ENCODE measurements at regions not wholly inside any gene's neighbourhood (a gene's known extent, or its start where the extent isn't known, plus 50 kb on each side); places are given as distances from the start of the nearest gene placed in this dataset.

- H3K36me3 Mint-ChIP-seq, result no peaks in the 10 kb centered on the region
- no CpG with 5 or more reads among the region's 2 CpGs for WGBS (ENCODE audit: insufficient coverage)
These were observed 203.5 kb upstream of the E2F8 start for GRCh38 chr11:19444231-19444630.

GRCh38 chr11:19442554-19442910 is 201.8 kb upstream of the E2F8 start:
- TF ChIP-seq CTCF (IDR thresholded peaks at IDR 0.05), result no peak
- Histone ChIP-seq H3K4me1 (ENCODE audit: control insufficient read depth in 1 of 2, insufficient read depth in 2 of 2, low read length in 2 of 2) (no peaks in the 10 kb centered on the region), H3K4me2 (replicated peaks; ENCODE audit: extremely low read depth, low read length, poor library complexity, severe bottlenecking) (no peak overlapping the region), H3K9me3 (replicated peaks in 1 of 2; ENCODE audit: control insufficient read depth in 1 of 2, insufficient read depth in 1 of 2, low read length in 2 of 2) (no peaks in the 10 kb centered on the region), H3K36me3 (replicated peaks in 1 of 2; ENCODE audit: control insufficient read depth in 1 of 2, insufficient read depth in 2 of 2, low read length in 2 of 2) (no peaks in the 10 kb centered on the region), H3K4me3 (replicated peaks in 1 of 3; ENCODE audit: low read depth in 2 of 3, low read length in 3 of 3) (no peak overlapping the region), H3K27me3 (ENCODE audit: control insufficient read depth in 2 of 2, insufficient read depth in 2 of 2, low read length in 2 of 2) (no peaks in the 10 kb centered on the region), H3K9ac (ENCODE audit: insufficient read depth, low read length, poor library complexity, severe bottlenecking) (no peak overlapping the region), H3K79me2 (ENCODE audit: insufficient read depth, low read length) (no peaks in the 10 kb centered on the region), H3K27ac (ENCODE audit: low read depth in 1 of 2, low read length in 2 of 2) (no peak overlapping the region), H4K20me1 (ENCODE audit: insufficient read depth, low read length) (no peaks in the 10 kb centered on the region), H2AFZ (ENCODE audit: insufficient read depth, low read depth, low read length, poor library complexity, severe bottlenecking) (no peak overlapping the region)
- no peak overlapping the region for H3K4me3 Mint-ChIP-seq
- H3K9me3 Mint-ChIP-seq, result peaks cover 0 to 6% (median 0%) of the 10 kb centered on the region in 7 donors
- H3K4me1 Mint-ChIP-seq, result no peaks in the 10 kb centered on the region
- no peaks in the 10 kb centered on the region for H3K36me3 Mint-ChIP-seq
- H3K27me3 Mint-ChIP-seq (ENCODE audit: low read depth in 3 of 3), result peaks cover 0 to 5% (median 2%) of the 10 kb centered on the region in 3 donors
- intact Hi-C loops (cut with micrococcal nuclease), result no loop called here
- H3K27ac Mint-ChIP-seq, result no peak overlapping the region
- DNase-seq, result no peak

More at GRCh38 chr11:19444231-19444630, 203.5 kb upstream of the E2F8 start:
- Histone ChIP-seq H3K27me3 (ENCODE audit: control insufficient read depth in 2 of 2, insufficient read depth in 2 of 2, low read length in 2 of 2) (no peaks in the 10 kb centered on the region), H3K4me2 (replicated peaks; ENCODE audit: extremely low read depth, low read length, poor library complexity, severe bottlenecking) (no peak overlapping the region), H3K36me3 (replicated peaks in 1 of 2; ENCODE audit: control insufficient read depth in 1 of 2, insufficient read depth in 2 of 2, low read length in 2 of 2) (no peaks in the 10 kb centered on the region), H3K4me3 (replicated peaks in 1 of 3; ENCODE audit: low read depth in 2 of 3, low read length in 3 of 3) (no peak overlapping the region), H3K4me1 (ENCODE audit: control insufficient read depth in 1 of 2, insufficient read depth in 2 of 2, low read length in 2 of 2) (no peaks in the 10 kb centered on the region), H4K20me1 (ENCODE audit: insufficient read depth, low read length) (no peaks in the 10 kb centered on the region), H3K9ac (ENCODE audit: insufficient read depth, low read length, poor library complexity, severe bottlenecking) (no peak overlapping the region), H2AFZ (ENCODE audit: insufficient read depth, low read depth, low read length, poor library complexity, severe bottlenecking) (no peak overlapping the region), H3K79me2 (ENCODE audit: insufficient read depth, low read length) (no peaks in the 10 kb centered on the region), H3K27ac (ENCODE audit: low read depth in 1 of 2, low read length in 2 of 2) (no peak overlapping the region), H3K9me3 (replicated peaks in 1 of 2; ENCODE audit: control insufficient read depth in 1 of 2, insufficient read depth in 1 of 2, low read length in 2 of 2) (no peaks in the 10 kb centered on the region)
- DNase-seq, result no peak
- no peak for TF ChIP-seq CTCF (IDR thresholded peaks at IDR 0.05)
- Mint-ChIP-seq H3K9me3 (peaks cover 0 to 6% (median 0%) of the 10 kb centered on the region in 7 donors), H3K27me3 (ENCODE audit: low read depth in 3 of 3) (peaks cover 0 to 5% (median 2%) of the 10 kb centered on the region in 3 donors), H3K4me3 (no peak overlapping the region), H3K27ac (no peak overlapping the region), H3K4me1 (no peaks in the 10 kb centered on the region)
- intact Hi-C loops (cut with micrococcal nuclease), result no loop called here
